GM23338 (cell line): ENCODE measurements at regions not wholly inside any gene's neighbourhood (a gene's known extent, or its start where the extent isn't known, plus 50 kb on each side); places are given as distances from the start of the nearest gene placed in this dataset.

Experiments used
- ATAC-seq: fragments of 200-7000 bp; cut with Tn5 transposase; 3 replicates; pipeline ENCODE4 v1.9.1; 2020
- DNase-seq: peaks from one replicate; pipeline ENCODE4 v3.0.0-alpha.2; 2015; ENCODE audit warnings: low spot score
- H2AFZ ChIP-seq: fragments of 200-600 bp; sonication (generic); 2 replicates; pipeline ENCODE4 v1.8.0; 2016; ENCODE audit warnings: antibody characterized with exemption, mild to moderate bottlenecking, moderate library complexity
- H3F3A ChIP-seq: fragments of 200-600 bp; sonication (generic); replicated peaks from 2 replicates; pipeline ENCODE4 v1.8.0; 2017; ENCODE audit warnings: antibody characterized with exemption, mixed run types, low read depth
- H3K27ac ChIP-seq: fragments of 200-600 bp; sonication (generic); 2 replicates; pipeline ENCODE4 v1.6.1; 2016; ENCODE audit warnings: low read depth
- H3K27me3 ChIP-seq: fragments of 200-600 bp; sonication (generic); 2 replicates; pipeline ENCODE4 v1.8.0; 2016; ENCODE audit warnings: mild to moderate bottlenecking, mixed run types, moderate library complexity; ENCODE audit not compliant: insufficient read depth
- H3K36me3 ChIP-seq: fragments of 200-600 bp; sonication (generic); 2 replicates; pipeline ENCODE4 v1.8.0; 2016; ENCODE audit warnings: mild to moderate bottlenecking; ENCODE audit not compliant: insufficient read depth
- H3K4me1 ChIP-seq: fragments of 200-600 bp; sonication (generic); 2 replicates; pipeline ENCODE4 v1.8.0; 2016; ENCODE audit warnings: mild to moderate bottlenecking, moderate library complexity; ENCODE audit not compliant: insufficient read depth
- H3K4me2 ChIP-seq: fragments of 200-600 bp; sonication (generic); 2 replicates; pipeline ENCODE4 v1.7.1; 2017; ENCODE audit warnings: mixed run types
- H3K4me3 ChIP-seq: fragments of 200-600 bp; sonication (generic); 2 replicates; pipeline ENCODE4 v1.6.1; 2016; ENCODE audit warnings: mixed run types
- H3K79me2 ChIP-seq: fragments of 200-600 bp; sonication (generic); replicated peaks from 2 replicates; pipeline ENCODE4 v1.8.0; 2017; ENCODE audit warnings: mild to moderate bottlenecking; ENCODE audit not compliant: insufficient read depth
- H3K9me2 ChIP-seq: fragments of 200-600 bp; sonication (generic); 2 replicates; pipeline ENCODE4 v1.8.0; 2017; ENCODE audit not compliant: insufficient read depth
- H4K20me1 ChIP-seq: fragments of 200-600 bp; sonication (generic); replicated peaks from 2 replicates; pipeline ENCODE4 v1.8.0; 2017; ENCODE audit warnings: mild to moderate bottlenecking; ENCODE audit not compliant: insufficient read depth
- H3K27ac Mint-ChIP-seq: 2 replicates; pipeline ENCODE4 v1.8.0; 2020; ENCODE audit warnings: inconsistent platforms, mild to moderate bottlenecking, moderate library complexity, mixed read lengths
- H3K27me3 Mint-ChIP-seq: 3 replicates; pipeline ENCODE4 v1.8.0; 2022; ENCODE audit warnings: low read depth, mild to moderate bottlenecking, moderate library complexity, mixed read lengths, inconsistent platforms; ENCODE audit not compliant: insufficient read depth, poor library complexity
- H3K36me3 Mint-ChIP-seq: 3 replicates; pipeline ENCODE4 v1.8.0; 2021; ENCODE audit warnings: low read depth, mild to moderate bottlenecking, inconsistent platforms, moderate library complexity, mixed read lengths
- H3K4me1 Mint-ChIP-seq: 3 replicates; pipeline ENCODE4 v1.8.0; 2020; ENCODE audit warnings: mild to moderate bottlenecking, inconsistent platforms, mixed read lengths
- H3K4me3 Mint-ChIP-seq: 3 replicates; pipeline ENCODE4 v1.8.0; 2021; ENCODE audit warnings: moderate library complexity, mild to moderate bottlenecking, inconsistent platforms, mixed read lengths
- H3K9me3 Mint-ChIP-seq: 3 replicates; pipeline ENCODE4 v1.8.0; 2020; ENCODE audit warnings: moderate library complexity, mild to moderate bottlenecking, inconsistent platforms, mixed read lengths
- EZH2phosphoT487 ChIP-seq: fragments of 200-600 bp; sonication (generic); IDR thresholded peaks from one replicate; pipeline ENCODE4 v1.8.1; 2018; ENCODE audit warnings: antibody characterized with exemption; ENCODE audit not compliant: unreplicated experiment
- REST ChIP-seq: IDR thresholded peaks from one replicate; pipeline ENCODE4 v1.6.1; 2018; ENCODE audit warnings: antibody characterized with exemption; ENCODE audit not compliant: unreplicated experiment
- ZNF331 ChIP-seq: fragments of 250-450 bp; sonication (Bioruptor Pico); IDR thresholded peaks from 2 replicates; pipeline ENCODE4 v1.5.0; 2020; ENCODE audit warnings: low read depth, mild to moderate bottlenecking, moderate library complexity
- ZNF462 ChIP-seq: fragments of 250-450 bp; sonication (Bioruptor Pico); IDR thresholded peaks from 2 replicates; pipeline ENCODE4 v1.5.0; 2020; ENCODE audit warnings: mild to moderate bottlenecking, moderate library complexity

- TF ChIP-seq ZNF462 (CRISPR knock-in tag) (no peak), EZH2phosphoT487 (no peak), REST (no peak)
These were observed 193.8 kb upstream of the TLE3 start (continued) for GRCh38 chr15:70291305-70292075.

- H2AFZ ChIP-seq: no peak overlapping the region
- no peaks in the 10 kb centered on the region for H3K79me2 ChIP-seq
- no peaks in the 10 kb centered on the region for H3K36me3 Mint-ChIP-seq
- H3K4me2 ChIP-seq: no peak overlapping the region
- H3K36me3 ChIP-seq: no peaks in the 10 kb centered on the region
- no peak overlapping the region for H3K27ac Mint-ChIP-seq
- H3F3A ChIP-seq: no peaks in the 10 kb centered on the region
- H3K4me3 ChIP-seq: no peak overlapping the region
- no peaks in the 10 kb centered on the region; the same call in 2 of the 3 replicates for H3K9me3 Mint-ChIP-seq
- DNase-seq (no peak), ATAC-seq (no peak)
- peaks cover 6% of the 10 kb centered on the region for H3K27me3 Mint-ChIP-seq
- no peak overlapping the region for H3K4me3 Mint-ChIP-seq
- no peaks in the 10 kb centered on the region for H3K9me2 ChIP-seq
- H3K27ac ChIP-seq: no peak overlapping the region
- H3K27me3 ChIP-seq: no peaks in the 10 kb centered on the region
- H3K4me1 Mint-ChIP-seq: peaks cover 16% of the 10 kb centered on the region
- H4K20me1 ChIP-seq: no peaks in the 10 kb centered on the region
- H3K4me1 ChIP-seq: peaks cover 8% of the 10 kb centered on the region
- no peak for TF ChIP-seq EZH2phosphoT487
- no peak for TF ChIP-seq ZNF331
- TF ChIP-seq ZNF462 (CRISPR knock-in tag): no peak
These were observed 193.0 kb upstream of the TLE3 start for GRCh38 chr15:70290708-70291107.
